Stimulated activated CD4-positive, alpha-beta T cell treated with anti-CD3 and anti-CD28 coated beads, Interleukin-1b, Interleukin-23, amount 100 ng/mL, for 1 hour (primary cell): ENCODE measurements at regions not wholly inside any gene's neighbourhood (a gene's known extent, or its start where the extent isn't known, plus 50 kb on each side); places are given as distances from the start of the nearest gene placed in this dataset.
"Not testable (repeated sequence)": the region's sequence is repeated elsewhere in the genome, so short reads cannot be mapped to it uniquely, and the experiment has no call there.

ENCODE experiments used
- DNase-seq, 2 donors: peaks; one replicate each; pipeline ENCODE4 v3.0.0-alpha.2; 2020; ENCODE audit warnings: low read depth in 2 of 2

- not testable (repeated sequence) for DNase-seq
These were observed 200.5 kb upstream of the DIPK2B start for GRCh38 chrX:45400951-45401725.

- DNase-seq, result no peak
These were observed 199.5 kb upstream of the DIPK2B start for GRCh38 chrX:45400027-45400779.

GRCh38 chrX:45385757-45386156 is 185.1 kb upstream of the DIPK2B start:
- DNase-seq, result no peak

GRCh38 chrX:45381841-45382240 is 181.2 kb upstream of the DIPK2B start:
- no peak for DNase-seq

- no peak for DNase-seq
These were observed 180.7 kb upstream of the DIPK2B start for GRCh38 chrX:45381366-45381765.

- no peak for DNase-seq
These were observed 178.6 kb upstream of the DIPK2B start for GRCh38 chrX:45379236-45379635.

GRCh38 chrX:45372151-45372550 is 171.5 kb upstream of the DIPK2B start:
- DNase-seq, result no peak

GRCh38 chrX:45368705-45369104 is 168.0 kb upstream of the DIPK2B start:
- DNase-seq, result no peak

- DNase-seq, result no peak
These were observed 162.9 kb upstream of the DIPK2B start for GRCh38 chrX:45363596-45363995.

GRCh38 chrX:45360571-45360970 is 159.9 kb upstream of the DIPK2B start:
- DNase-seq, result no peak

GRCh38 chrX:45358392-45358791 is 157.7 kb upstream of the DIPK2B start:
- DNase-seq, result no peak

- no peak for DNase-seq
These were observed 152.8 kb upstream of the DIPK2B start for GRCh38 chrX:45353456-45353855.

GRCh38 chrX:45352611-45353010 is 151.9 kb upstream of the DIPK2B start:
- DNase-seq, result no peak

- no peak for DNase-seq
These were observed 150.8 kb upstream of the DIPK2B start for GRCh38 chrX:45351478-45351877.

- DNase-seq, result no peak
These were observed 147.6 kb upstream of the DIPK2B start for GRCh38 chrX:45348296-45348695.

- DNase-seq, result no peak
These were observed 147.2 kb upstream of the DIPK2B start for GRCh38 chrX:45347877-45348276.

- DNase-seq, result no peak
These were observed 143.9 kb upstream of the DIPK2B start for GRCh38 chrX:45344594-45344993.

GRCh38 chrX:45329217-45329616 is 128.5 kb upstream of the DIPK2B start:
- no peak for DNase-seq

- no peak for DNase-seq
These were observed 124.3 kb upstream of the DIPK2B start for GRCh38 chrX:45324941-45325340.

- no peak for DNase-seq
These were observed 122.7 kb upstream of the DIPK2B start for GRCh38 chrX:45323387-45323786.

GRCh38 chrX:45322820-45323219 is 122.1 kb upstream of the DIPK2B start:
- DNase-seq, result no peak

- no peak for DNase-seq
These were observed 121.7 kb upstream of the DIPK2B start for GRCh38 chrX:45322382-45322781.

GRCh38 chrX:45320191-45320590 is 119.5 kb upstream of the DIPK2B start:
- no peak for DNase-seq
